ENCODE measurements at regions not wholly inside any gene's neighbourhood (a gene's known extent, or its start where the extent isn't known, plus 50 kb on each side); places are given as distances from the start of the nearest gene placed in this dataset.

GRCh38 chr5:117165068-117165467 lies 590.4 kb upstream of the SEMA6A start:
- Histone ChIP-seq H3K27me3 (replicated peaks in 1 of 2; ENCODE audit: control insufficient read depth in 2 of 2, insufficient read depth in 2 of 2, low read length in 1 of 2) (no peaks in the 10 kb centered on the region), H3K36me3 (ENCODE audit: control insufficient read depth in 2 of 2, insufficient read depth in 2 of 2, low read length in 1 of 2) (no peaks in the 10 kb centered on the region), H3K9me3 (replicated peaks; ENCODE audit: control insufficient read depth, insufficient read depth, low read length) (no peaks in the 10 kb centered on the region; the same call in 2 of the 3 replicates), H2AFZ (ENCODE audit: control insufficient read depth, low read depth, low read length) (no peak overlapping the region), H3K27ac (ENCODE audit: control insufficient read depth, insufficient read depth) (no peak overlapping the region), H3K4me3 (no peak overlapping the region), H3K9ac (ENCODE audit: control insufficient read depth, insufficient read depth, low read length) (no peak overlapping the region), H4K20me1 (ENCODE audit: control insufficient read depth, insufficient read depth) (no peaks in the 10 kb centered on the region), H3K4me1 (ENCODE audit: control insufficient read depth, insufficient read depth, low read length) (no peaks in the 10 kb centered on the region), H3K4me2 (ENCODE audit: control insufficient read depth, insufficient read depth) (no peak overlapping the region), H3K79me2 (ENCODE audit: control insufficient read depth, insufficient read depth, low read length) (no peaks in the 10 kb centered on the region)
- 98% methylated on average over 4 of the region's 4 CpGs for WGBS (ENCODE audit: insufficient coverage, insufficient replicate concordance, low lambda C conversion rate, missing lambda C conversion rate)
- BruUV-seq (replicated peaks), result no TSS peak
- SMC1A ChIA-PET (ENCODE audit: uncharacterized antibody, unreplicated experiment), result interaction anchor here (0.9 to 1.1 kb wide), 2 partner anchors 11 to 47 kb away, joined by 3 read pairs; no protein-coding TSS in a partner anchor
- DNase-seq (ENCODE audit: low read depth, low spot score) (no peak), FAIRE-seq (no peak), ATAC-seq (no peak)
- TF ChIP-seq CREB1 (IDR thresholded peaks at IDR 0.05; ENCODE audit: low read depth), result no peak
- no peak for TF ChIP-seq NFYA (IDR thresholded peaks at IDR 0.05; ENCODE audit: borderline replicate concordance, low read depth, low read length)
- no peak for TF ChIP-seq ZNF384 (IDR thresholded peaks at IDR 0.05; ENCODE audit: borderline replicate concordance, low read depth, low read length)
- no peak for TF ChIP-seq ZNF207 (IDR thresholded peaks at IDR 0.05; ENCODE audit: borderline replicate concordance)
- TF ChIP-seq PBX3 (IDR thresholded peaks at IDR 0.05; ENCODE audit: insufficient replicate concordance, low read depth, low read length), result no peak
- TF ChIP-seq PKNOX1 (IDR thresholded peaks at IDR 0.05), result no peak
- no peak for TF ChIP-seq MEF2B (IDR thresholded peaks at IDR 0.05; ENCODE audit: partially characterized antibody, poor library complexity, severe bottlenecking)
- TF ChIP-seq E2F8 (IDR thresholded peaks at IDR 0.05; ENCODE audit: low read depth, partially characterized antibody), result no peak
- no peak for TF ChIP-seq EP300 (IDR thresholded peaks at IDR 0.05; ENCODE audit: borderline replicate concordance in 1 of 2, control insufficient read depth in 1 of 2, low read depth in 2 of 2, low read length in 2 of 2)
- TF ChIP-seq PRDM15 (CRISPR knock-in tag; IDR thresholded peaks at IDR 0.05), result no peak
- in situ Hi-C loops (cut with MboI) (no loop called here), intact Hi-C loops (cut with micrococcal nuclease; ENCODE audit: unreplicated experiment) (no loop called here)
- RAD21 ChIA-PET (ENCODE audit: unreplicated experiment), result no interaction called here
- CTCF ChIA-PET, result no interaction called here
- POLR2A ChIA-PET, result no interaction called here

All from GM12878 (cell line).